ENCODE measurements at regions not wholly inside any gene's neighbourhood (a gene's known extent, or its start where the extent isn't known, plus 50 kb on each side); places are given as distances from the start of the nearest gene placed in this dataset.

GRCh38 chr5:133731951-133732350 lies 119.6 kb upstream of the FSTL4 start:
- TF ChIP-seq EZH2 (IDR thresholded peaks at IDR 0.05; ENCODE audit: low read length, unreplicated experiment) (no peak), EZH2phosphoT487 (IDR thresholded peaks at IDR 0.05; ENCODE audit: borderline replicate concordance, low read length) (no peak)
- TF ChIP-seq, protein P1, sequence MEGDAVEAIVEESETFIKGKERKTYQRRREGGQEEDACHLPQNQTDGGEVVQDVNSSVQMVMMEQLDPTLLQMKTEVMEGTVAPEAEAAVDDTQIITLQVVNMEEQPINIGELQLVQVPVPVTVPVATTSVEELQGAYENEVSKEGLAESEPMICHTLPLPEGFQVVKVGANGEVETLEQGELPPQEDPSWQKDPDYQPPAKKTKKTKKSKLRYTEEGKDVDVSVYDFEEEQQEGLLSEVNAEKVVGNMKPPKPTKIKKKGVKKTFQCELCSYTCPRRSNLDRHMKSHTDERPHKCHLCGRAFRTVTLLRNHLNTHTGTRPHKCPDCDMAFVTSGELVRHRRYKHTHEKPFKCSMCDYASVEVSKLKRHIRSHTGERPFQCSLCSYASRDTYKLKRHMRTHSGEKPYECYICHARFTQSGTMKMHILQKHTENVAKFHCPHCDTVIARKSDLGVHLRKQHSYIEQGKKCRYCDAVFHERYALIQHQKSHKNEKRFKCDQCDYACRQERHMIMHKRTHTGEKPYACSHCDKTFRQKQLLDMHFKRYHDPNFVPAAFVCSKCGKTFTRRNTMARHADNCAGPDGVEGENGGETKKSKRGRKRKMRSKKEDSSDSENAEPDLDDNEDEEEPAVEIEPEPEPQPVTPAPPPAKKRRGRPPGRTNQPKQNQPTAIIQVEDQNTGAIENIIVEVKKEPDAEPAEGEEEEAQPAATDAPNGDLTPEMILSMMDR (conservative IDR thresholded peaks at IDR 0.05; ENCODE audit: low read depth, low read length): no peak

Measured in PC-3 (cell line).